HG02852 (cell line): ENCODE measurements at regions not wholly inside any gene's neighbourhood (a gene's known extent, or its start where the extent isn't known, plus 50 kb on each side); places are given as distances from the start of the nearest gene placed in this dataset.

ENCODE experiments used
- ATAC-seq: cut with Tn5 transposase; IDR thresholded peaks from one replicate; pipeline ENCODE4 v1.9.1; 2021; ENCODE audit warnings: mild to moderate bottlenecking, moderate library complexity; ENCODE audit not compliant: unreplicated experiment

- no peak for ATAC-seq
Measured at GRCh38 chr15:95910643-95911212, 419.8 kb upstream of the NR2F2 start.

- ATAC-seq, result no peak
Measured at GRCh38 chr15:95911570-95912279, 418.8 kb upstream of the NR2F2 start.

DNA sequence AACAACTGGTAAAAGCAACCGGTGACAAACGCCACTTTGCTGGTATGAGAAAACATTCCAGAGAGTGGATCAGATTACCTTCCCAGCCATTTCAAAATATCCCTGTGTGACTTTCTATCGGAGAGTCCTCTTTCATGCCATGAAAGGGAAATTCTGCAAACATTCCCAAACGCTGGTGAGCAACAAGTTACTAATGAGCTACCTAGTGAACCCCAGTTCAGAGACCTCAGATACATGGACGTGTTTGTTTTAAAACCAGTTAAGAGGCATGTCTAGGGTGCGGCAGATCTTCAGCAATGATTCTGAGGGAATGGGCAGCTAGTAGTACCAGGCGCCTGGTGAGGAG lies 418.2 kb upstream of the NR2F2 start:
- no peak for ATAC-seq

DNA sequence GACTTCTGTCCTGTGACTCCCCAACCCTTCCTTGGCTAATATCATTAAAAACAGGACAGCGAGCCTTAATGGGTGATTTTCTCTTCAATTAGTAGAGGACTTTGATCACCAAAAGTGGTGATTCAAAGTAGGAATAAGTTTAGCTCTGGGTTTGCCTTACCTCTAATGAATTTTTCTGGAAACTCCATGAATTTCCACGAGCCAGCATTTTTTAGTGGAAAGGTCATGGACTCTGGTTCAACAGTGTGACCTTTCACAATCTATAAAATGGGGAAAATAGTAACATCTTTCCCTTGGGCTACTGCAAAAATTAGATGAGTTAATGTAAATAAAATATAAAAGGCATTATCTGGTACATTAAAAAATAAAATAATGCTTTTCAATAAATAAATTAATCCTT lies 417.8 kb upstream of the NR2F2 start:
- no peak for ATAC-seq

DNA sequence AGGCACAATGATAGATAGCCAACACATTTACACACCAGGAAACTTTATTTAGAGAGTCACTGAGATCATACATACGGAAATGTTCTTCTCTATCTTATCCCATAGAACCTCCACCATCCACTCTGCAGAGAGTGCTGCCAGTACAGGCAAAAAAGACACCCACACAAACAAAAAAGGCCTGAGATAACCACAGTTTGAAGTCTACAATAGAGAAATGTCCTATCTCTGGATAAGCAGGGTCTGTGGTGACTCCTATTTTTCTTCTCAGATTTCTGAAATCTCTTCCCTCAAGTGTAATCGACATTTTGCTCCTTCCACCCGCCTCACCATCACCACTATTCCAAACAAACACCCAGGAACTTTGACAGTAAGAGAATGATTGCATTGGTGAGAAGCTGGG lies 413.9 kb upstream of the NR2F2 start:
- no peak for ATAC-seq

DNA sequence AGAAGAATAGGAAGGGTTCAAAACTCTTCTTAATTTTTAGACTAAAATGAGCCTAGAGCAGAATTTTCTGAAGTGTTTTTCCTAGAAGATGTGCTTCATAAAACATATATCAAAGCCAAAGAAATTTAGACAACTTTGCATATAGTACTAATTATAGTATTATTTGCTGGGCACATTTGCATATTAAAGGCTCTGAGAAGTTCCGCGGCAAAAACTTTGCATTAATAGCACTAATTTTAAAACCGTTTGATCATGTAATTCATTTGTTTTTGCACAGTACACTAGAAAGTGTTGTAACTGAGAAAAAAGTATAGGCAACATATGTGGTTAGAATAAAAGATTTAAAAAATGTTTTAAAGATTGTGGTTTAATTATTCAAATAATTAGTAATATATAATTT lies 412.0 kb upstream of the NR2F2 start:
- no peak for ATAC-seq

- ATAC-seq, result no peak
Measured at GRCh38 chr15:95919460-95919859, 411.0 kb upstream of the NR2F2 start.

GRCh38 chr15:95921404-95921803 lies 409.1 kb upstream of the NR2F2 start:
- no peak for ATAC-seq

- ATAC-seq, result no peak
Measured at GRCh38 chr15:95922431-95922830, 408.1 kb upstream of the NR2F2 start.

DNA sequence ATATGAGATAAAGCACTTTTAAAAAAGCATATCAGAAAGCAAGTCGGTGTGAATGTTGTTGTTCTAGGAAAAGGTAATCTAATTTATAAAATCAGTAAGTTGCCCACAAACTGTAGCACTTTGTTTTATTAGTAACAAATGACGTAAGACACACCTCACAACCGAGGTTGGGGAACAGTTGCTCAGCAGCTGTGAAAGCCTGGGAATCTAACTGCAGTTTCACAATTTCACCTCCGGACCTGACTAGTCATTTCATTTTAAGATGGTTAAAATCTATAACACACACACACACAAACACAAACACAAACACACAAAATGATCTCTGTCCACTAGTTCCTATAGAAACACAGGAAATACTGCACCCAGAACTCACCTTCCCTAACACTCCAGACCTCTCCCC lies 406.7 kb upstream of the NR2F2 start:
- no peak for ATAC-seq

DNA sequence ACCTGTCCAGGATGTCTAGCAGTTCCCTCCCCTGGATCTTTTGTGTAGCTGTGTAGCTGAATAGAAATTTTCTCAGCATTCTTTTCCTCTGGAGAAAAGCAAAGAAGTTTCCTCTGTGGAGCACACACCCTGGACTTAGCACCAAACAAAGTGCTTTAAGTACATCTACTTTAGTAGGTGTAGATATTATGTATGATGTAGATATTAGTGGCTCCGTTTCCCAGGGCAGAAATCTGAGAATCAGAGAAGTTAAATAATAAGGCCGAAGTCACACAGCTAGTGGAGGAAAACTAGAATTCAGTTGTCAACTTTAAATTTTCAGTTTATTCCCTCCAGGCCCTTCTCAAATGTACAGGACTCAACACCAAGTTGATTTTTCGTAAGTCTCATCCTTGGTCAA lies 401.7 kb upstream of the NR2F2 start:
- ATAC-seq, result no peak

GRCh38 chr15:95929232-95929846 lies 401.2 kb upstream of the NR2F2 start:
- peak; percentile 93 for ATAC-seq

DNA sequence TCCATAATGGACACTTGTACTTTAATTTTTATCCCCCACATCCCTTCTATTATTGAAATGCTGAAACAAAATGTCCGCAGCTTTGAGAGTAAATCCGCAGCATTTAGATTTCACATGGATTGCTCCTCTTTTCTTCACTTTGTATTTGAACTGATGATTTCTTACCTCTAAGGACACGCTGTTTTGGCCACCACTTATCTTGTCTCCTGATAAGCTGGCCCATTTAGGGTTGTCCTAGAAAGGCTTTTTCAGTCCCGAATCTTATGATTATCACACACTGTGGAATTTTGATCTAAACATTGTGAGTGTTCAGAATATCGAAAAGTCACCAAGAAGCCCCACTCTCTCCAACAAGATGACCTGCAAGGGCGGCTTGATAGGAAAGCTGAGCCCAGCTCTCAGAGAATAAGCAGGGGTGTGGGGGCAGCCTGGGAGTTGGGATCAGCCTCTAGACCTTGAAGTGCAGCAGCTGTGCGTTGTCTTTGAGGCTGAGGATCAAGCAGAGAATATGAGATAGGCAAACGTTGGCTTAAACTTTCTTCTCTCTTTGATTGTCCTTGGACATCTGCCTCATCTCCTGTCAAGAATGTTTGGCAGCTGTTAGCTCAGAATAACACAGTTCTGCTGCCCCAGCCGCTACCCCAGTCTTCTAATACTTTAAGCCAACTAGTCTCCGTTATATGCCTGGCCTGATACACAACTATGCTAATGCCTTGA lies 399.7 kb upstream of the NR2F2 start:
- ATAC-seq, result no peak

DNA sequence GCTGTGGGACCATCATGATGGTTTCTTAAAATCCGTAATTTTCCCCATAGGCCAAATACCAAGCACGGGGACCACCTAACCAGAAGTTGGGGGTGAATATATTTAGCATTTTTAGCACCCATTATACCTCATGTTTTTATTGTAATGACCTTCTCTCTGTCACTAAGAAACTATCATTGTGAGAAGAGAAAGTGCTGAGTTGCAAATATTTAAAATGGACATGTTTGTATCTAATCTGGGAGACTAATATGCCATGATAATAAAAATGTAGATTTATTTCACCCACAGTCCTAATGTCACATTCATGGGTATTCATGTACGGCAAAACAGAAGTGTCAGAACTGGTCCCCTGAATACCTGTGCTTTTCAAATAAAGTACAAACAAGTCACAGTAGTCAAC lies 398.9 kb upstream of the NR2F2 start:
- ATAC-seq, result no peak

DNA sequence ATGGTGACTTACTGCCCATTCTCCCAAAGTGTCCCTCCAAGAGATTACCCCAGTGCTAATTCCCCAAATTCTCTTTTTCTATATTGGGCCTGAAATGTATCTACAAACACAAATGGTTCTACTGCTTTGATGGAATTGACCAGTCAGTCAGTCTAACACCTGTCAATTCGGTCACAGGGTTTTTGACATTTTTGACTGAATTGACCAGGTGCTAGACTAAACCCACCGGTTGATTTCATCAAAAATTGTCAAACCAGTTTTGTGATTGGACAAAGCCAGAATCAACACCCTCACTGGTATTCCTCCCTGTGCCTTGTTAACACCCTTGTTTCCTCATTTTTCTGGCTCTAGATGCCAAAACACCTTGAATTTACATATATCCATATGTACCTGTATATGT lies 398.4 kb upstream of the NR2F2 start:
- ATAC-seq, result no peak

DNA sequence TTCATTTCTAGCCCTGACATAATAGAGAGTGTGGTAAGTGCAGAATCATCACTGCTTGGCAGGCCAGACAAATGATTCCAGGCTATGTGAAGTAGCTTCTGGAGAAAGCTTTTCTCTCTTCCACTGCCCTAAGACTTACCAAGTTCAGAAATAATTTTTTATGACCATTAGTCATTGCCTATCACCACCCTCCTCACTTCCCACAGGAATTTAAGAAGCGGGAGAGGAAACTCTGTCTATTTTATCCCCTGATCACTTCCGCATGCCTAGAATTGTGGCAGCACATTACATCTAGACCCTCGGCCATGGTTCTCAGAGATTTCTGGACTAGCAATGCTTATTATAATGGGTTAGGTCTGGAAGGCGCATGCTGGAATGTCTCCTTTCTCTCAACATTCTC lies 397.8 kb upstream of the NR2F2 start:
- no peak for ATAC-seq

DNA sequence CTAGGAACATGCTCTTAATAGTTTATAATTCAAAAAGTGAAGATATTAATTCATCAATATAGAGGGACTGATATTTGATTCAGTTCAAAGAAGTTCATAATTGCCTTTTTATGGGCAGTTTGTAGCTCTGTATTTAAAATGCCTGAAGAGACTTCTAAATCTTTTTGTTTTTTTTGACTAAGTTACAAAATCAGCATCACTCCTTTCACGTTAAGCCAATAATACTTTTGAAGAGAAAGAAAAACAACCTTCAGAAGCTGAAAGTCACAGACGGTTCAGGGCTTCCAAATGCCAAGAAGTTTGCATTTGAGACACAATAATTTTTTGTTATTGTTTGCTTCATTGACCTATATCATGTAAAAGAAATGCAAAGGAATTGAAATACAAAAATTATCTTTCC lies 394.6 kb upstream of the NR2F2 start:
- no peak for ATAC-seq

DNA sequence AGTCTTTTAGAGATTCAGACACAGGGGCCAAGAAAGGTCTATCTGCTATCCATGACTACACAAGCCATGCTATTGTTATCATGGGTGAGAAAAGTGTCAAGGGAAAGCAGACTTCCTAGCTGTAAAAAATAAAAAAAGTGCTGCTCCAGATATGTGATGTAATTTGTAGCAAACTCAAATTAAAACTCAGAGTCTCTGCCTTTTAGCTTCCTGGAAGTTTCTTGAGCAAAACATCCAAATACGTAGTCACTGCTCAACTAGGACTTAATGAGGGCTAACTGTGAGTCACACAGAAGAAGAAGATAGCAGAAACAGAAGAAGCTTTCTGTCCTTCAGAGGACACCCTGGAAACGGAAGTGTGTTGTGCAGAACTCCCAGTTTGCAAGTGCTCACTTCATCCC lies 393.4 kb upstream of the NR2F2 start:
- ATAC-seq, result no peak

DNA sequence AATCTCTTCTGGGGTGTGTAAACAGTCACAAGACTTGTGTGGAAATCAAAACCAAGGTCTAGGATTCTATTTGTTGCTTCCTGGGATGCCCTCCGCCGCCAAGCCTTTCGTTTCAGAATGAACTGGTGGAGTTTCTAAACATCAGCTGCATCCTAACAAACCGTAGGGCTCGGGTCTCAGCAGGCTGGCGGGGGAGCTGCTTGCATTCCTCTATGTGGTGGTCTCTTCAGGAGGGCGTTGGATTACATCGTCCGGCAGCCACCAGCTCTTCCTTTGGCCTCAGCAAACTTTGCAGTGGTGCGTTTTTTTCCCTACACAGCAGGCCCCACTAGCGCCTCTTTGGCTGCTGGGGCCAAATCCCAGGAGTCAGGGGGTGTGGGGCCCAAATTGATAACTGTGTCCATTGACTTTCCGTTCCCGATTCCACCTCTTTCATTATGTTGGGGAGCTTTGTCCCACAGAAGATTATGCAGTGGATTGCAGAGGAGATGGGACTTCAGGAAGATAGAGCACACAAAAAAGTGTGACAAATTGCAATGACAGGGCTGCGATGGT lies 390.0 kb upstream of the NR2F2 start:
- no peak for ATAC-seq

GRCh38 chr15:95944193-95944592 lies 386.3 kb upstream of the NR2F2 start:
- no peak for ATAC-seq

DNA sequence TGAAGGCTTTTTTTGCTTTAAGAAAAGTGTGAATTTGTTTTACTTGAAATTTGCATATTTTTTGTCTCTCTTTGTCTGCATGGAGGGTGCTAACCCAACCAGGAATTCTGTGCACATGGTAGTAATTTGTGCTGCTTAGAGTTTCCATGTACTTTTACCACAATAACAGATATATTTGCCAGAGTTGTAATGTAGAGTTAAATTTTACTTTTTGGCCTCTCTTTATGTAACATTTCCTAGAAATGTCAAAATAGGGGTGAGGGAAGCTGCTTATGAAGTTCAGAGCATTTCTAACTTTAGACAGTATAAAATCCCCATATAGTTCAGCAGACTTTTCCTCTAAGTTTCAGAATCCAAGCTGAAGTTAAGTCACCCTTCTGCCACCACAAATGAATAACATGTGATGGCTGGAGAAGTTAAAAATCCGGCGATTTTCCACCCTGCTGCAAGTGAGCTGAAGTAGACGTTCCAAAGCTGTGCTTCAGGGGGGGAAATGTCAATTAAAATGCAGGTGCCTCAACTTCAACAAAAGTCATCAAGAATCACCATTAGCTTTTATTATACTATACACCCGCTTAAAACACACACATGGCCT lies 385.7 kb upstream of the NR2F2 start:
- no peak for ATAC-seq
